Muscle of back (tissue), 3 donors: ENCODE measurements at regions not wholly inside any gene's neighbourhood (a gene's known extent, or its start where the extent isn't known, plus 50 kb on each side); places are given as distances from the start of the nearest gene placed in this dataset.
A peak's percentile ranks its signal among the peaks of the same experiment; 100 is the strongest.
"Not testable (repeated sequence)": the region's sequence is repeated elsewhere in the genome, so short reads cannot be mapped to it uniquely, and the experiment has no call there.

ENCODE experiments used
- DNase-seq, 3 donors: peaks; one replicate each; pipeline versions ENCODE4 v3.0.0 to v3.0.0-alpha.2; 2013

DNA sequence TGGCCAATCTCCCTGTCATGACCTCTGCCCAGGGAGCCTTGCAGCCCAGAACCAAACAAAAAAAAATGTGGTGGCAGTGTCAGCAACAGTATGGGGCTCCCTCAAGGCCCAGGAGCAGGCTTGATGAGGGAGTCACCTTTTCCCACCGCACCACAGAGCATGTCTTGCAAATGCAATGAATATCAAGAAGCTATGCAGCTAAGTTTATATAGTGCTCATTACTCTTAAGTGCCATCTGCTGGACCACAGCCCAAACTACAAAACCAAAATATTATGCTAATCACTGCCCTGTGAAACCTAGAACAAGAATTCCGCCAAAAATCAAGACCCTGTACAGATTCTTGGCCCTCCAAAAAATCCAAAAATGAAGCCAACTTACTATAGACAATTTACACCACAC is 65.9 kb downstream of the PABPC5 start:
- peak in 1 of 3 donors; percentile 0 for DNase-seq

DNA sequence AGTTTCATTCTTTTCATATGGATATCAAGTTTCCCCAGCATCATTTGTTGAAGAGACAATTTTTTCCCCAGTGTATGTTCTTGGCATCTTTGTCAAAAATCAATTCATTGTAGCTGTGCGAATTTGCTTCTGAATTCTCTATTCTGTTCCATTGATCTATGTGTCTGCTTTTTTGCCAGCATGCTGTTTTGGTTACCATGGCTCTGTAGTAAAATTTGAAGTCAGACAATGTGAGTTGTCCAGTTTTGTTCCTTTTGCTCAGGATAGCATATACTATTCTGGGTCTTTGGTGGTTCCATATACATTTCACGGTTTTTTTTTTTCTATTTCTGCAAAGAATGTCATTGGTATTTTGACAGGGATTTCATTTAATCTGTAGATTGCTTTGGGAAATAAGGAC is 95.6 kb downstream of the PABPC5 start:
- DNase-seq, result not testable (repeated sequence)

DNA sequence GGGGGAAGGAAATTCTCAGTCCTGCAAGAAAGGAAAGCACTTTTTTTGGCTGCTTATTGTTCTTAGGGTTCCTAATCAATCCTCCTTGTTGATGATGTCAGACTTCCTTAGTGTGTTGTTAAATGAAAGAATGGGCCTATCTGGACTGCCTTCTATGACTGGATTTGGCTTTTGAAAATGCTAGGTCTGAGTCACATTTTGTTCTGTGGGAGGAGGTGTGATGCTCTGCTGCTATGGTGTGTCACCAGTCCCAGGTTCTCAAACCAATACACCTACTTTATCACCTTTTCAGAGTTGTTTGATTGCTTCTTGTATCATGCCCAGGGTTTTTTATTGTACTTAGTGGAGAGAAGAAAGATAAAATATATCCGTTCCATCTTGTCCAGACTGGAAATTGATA is 128.5 kb downstream of the PABPC5 start:
- not testable (repeated sequence) for DNase-seq
